Stimulated activated naive CD8-positive, alpha-beta T cell treated with anti-CD3 and anti-CD28 coated beads, Interleukin-15, amount 100 ng/mL, for 72 hours (primary cell): ENCODE measurements at regions not wholly inside any gene's neighbourhood (a gene's known extent, or its start where the extent isn't known, plus 50 kb on each side); places are given as distances from the start of the nearest gene placed in this dataset.
A peak's percentile ranks its signal among the peaks of the same experiment; 100 is the strongest.
"Not testable (repeated sequence)": the region's sequence is repeated elsewhere in the genome, so short reads cannot be mapped to it uniquely, and the experiment has no call there.

Experiments used
- ATAC-seq: fragments of 150-1000 bp; cut with Tn5 transposase; 2 replicates; pipeline ENCODE4 v1.10.0; 2021; ENCODE audit warnings: mild to moderate bottlenecking, moderate library complexity
- DNase-seq, 2 donors: peaks; one replicate each; pipeline ENCODE4 v3.0.0; 2021 to 2022
- H3K27ac Mint-ChIP-seq, 2 donors: one replicate each; pipeline ENCODE4 v1.8.0; 2022; ENCODE audit warnings: mild to moderate bottlenecking in 2 of 2, mixed read lengths in 2 of 2, moderate library complexity in 2 of 2
- H3K27me3 Mint-ChIP-seq: one replicate; pipeline ENCODE4 v1.8.0; 2022; ENCODE audit warnings: mixed read lengths
- H3K4me1 Mint-ChIP-seq: one replicate; pipeline ENCODE4 v1.8.0; 2022; ENCODE audit warnings: mild to moderate bottlenecking, mixed read lengths
- H3K4me3 Mint-ChIP-seq, 2 donors: one replicate each; pipeline ENCODE4 v1.8.0; 2022; ENCODE audit warnings: mild to moderate bottlenecking in 2 of 2, mixed read lengths in 2 of 2, moderate library complexity in 1 of 2
- H3K9me3 Mint-ChIP-seq, 2 donors: one replicate each; pipeline ENCODE4 v1.8.0; 2022; ENCODE audit warnings: mixed read lengths in 2 of 2

DNA sequence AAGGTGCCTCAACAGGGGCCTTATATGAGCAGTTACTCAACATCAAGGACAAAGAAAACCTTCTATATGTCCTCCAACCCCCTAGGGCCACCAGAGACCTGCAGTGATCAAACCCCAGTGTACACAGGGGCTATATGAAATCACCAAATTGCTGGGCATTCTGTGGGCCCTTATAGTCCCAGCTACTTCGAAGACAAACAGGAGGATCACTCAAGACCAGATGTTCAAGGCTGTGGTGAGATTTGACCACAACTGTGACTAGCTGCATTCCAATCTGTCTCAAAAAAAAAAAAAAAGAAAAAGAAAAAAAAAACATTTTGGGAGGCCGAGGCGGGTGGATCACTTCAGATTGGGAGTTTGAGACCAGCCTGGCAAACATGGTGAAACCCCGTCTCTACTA is 51.0 kb upstream of the PRB2 start:
- H3K27ac Mint-ChIP-seq = no peak overlapping the region
- no peaks in the 10 kb centered on the region for H3K9me3 Mint-ChIP-seq
- no peak for ATAC-seq
- no peak for DNase-seq
- no peak overlapping the region for H3K4me3 Mint-ChIP-seq
- H3K27me3 Mint-ChIP-seq = no peaks in the 10 kb centered on the region
- H3K4me1 Mint-ChIP-seq = no peaks in the 10 kb centered on the region

DNA sequence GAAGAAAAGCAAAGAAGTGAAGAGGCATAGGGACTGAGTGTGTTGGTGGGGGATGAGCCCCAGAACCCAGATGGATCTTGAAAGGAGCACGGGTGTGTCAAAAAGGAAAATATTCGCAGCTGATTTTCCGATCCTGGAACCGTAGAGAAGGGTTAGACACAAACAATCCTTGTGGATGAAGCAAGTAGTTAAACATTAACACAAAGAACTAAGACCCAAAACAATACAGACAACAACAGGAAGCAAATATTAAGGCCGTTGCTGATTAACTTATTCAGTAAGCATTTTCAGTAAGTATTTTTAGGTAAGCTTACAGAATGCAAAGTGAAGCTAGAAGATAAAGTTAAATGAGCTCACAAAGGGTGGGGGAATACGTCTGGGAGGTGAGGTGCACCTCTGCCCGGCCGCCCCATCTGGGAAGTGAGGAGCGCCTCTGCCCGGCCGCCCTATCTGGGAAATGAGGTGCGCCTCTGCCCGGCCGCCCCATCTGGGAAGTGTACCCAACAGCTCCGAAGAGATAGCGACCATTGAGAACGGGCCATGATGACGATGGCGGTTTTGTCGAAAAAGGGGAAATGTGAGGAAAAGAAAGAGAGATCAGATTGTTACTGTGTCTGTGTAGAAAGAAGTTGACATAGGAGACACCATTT is 62.8 kb upstream of the PRB2 start:
- no peaks in the 10 kb centered on the region for H3K27me3 Mint-ChIP-seq
- DNase-seq (no peak), ATAC-seq (no peak)
- H3K4me1 Mint-ChIP-seq = no peaks in the 10 kb centered on the region
- no peak overlapping the region for H3K27ac Mint-ChIP-seq
- no peak overlapping the region for H3K4me3 Mint-ChIP-seq
- no peaks in the 10 kb centered on the region for H3K9me3 Mint-ChIP-seq

DNA sequence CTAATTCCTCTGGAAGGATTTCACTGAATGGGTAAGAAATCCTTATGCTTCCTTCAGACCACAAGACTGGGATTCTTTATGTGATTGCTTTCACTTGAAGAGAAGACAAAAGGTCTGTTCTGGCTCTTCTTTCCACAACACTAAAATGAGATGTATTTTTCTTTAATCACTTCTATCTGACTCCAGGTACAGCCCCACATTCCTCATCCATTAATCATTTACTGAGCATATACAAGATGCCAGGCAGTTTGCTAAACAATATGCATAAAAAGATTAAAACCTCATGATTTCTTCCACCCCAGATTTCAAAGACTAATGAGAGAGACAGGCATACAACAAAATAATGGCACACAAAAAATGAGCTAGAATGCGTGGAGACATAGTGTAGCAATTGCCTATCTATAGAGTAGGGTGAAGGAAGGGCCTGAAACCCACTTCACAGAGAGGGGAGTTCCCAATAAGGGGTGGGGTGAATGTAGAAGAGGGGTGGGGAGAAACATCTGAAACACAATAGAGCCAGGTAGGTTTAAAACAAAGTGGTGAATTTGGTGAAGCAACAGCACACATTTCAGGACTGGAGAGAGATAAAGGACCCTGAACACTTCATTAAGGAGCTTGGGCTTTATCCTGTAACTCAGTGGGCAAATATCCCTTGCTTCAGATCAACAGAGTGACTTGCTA is 65.1 kb upstream of the PRB2 start:
- no peaks in the 10 kb centered on the region for H3K9me3 Mint-ChIP-seq
- DNase-seq = no peak
- no peak overlapping the region for H3K4me3 Mint-ChIP-seq
- no peak for ATAC-seq
- no peaks in the 10 kb centered on the region for H3K4me1 Mint-ChIP-seq
- H3K27ac Mint-ChIP-seq = no peak overlapping the region
- no peaks in the 10 kb centered on the region for H3K27me3 Mint-ChIP-seq

DNA sequence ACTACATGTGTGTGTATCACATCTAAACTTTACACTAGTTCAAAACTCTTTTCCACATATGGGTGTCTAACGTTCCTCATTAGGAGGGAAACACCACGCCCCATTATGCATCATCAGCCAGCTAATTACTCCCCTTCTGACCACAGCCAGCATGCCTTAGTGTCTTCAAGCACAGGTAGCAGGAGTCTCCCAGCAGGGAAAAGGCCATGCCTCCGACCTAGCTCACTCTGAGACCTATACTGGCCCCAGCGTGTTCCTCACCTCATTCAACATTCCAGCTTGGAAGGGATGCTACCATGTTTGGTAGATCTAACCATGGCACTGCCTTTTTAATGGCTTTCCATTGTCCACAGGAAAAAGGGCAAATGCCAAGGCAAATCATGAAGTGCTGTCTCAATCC is 66.1 kb upstream of the PRB2 start:
- ATAC-seq = no peak
- no peak for DNase-seq
- no peaks in the 10 kb centered on the region for H3K9me3 Mint-ChIP-seq

DNA sequence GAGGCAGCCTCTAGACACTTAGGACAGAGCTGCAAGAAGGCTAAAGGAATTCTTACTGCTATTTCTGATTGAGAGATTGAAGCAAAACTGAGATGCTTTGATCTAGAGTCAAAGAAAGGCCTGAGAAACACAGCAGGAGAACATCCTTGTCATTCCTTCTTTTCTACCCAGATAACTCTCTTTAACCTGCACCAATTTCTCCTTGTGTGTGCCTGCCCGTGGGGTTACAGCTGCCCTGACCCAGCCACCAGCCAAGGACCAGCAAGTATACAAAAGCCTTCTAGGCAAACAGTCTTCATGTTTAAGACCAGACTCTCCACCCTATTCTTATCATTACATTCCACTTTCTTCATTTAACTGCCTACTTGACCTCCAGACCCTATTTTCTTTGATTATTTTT is 81.7 kb upstream of the PRB2 start:
- H3K27me3 Mint-ChIP-seq = no peaks in the 10 kb centered on the region
- no peak for ATAC-seq

More for the DNA sequence above, 66.1 kb upstream of the PRB2 start:
- no peaks in the 10 kb centered on the region for H3K27me3 Mint-ChIP-seq
- H3K27ac Mint-ChIP-seq = no peak overlapping the region
- no peak overlapping the region for H3K4me3 Mint-ChIP-seq
- H3K4me1 Mint-ChIP-seq = no peaks in the 10 kb centered on the region

DNA sequence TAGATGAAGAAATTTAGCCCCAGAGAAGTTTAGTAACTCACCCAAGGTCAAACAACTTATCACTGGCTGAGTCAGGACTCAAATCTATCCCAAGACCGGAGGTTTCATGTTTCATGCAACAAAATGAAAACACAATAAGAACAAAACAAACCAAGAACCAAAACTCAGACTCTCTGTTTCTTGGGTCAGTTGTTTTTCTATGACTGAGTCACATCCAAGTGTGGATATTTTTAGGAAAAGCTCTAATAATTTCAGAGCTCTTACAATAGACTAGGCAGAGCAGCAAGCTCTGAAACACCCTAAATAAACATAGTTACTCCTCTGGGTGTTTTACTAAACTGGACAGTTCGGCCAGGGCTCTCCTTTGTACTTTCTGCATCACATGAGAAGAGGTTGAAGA is 87.6 kb upstream of the PRB2 start:
- no peak overlapping the region for H3K27ac Mint-ChIP-seq
- DNase-seq (no peak), ATAC-seq (no peak)
- H3K4me3 Mint-ChIP-seq = no peak overlapping the region
- H3K4me1 Mint-ChIP-seq = no peaks in the 10 kb centered on the region
- no peaks in the 10 kb centered on the region for H3K27me3 Mint-ChIP-seq
- H3K9me3 Mint-ChIP-seq = no peaks in the 10 kb centered on the region

More for the DNA sequence above, 81.7 kb upstream of the PRB2 start:
- H3K27ac Mint-ChIP-seq = no peak overlapping the region
- H3K4me3 Mint-ChIP-seq = no peak overlapping the region
- no peak for DNase-seq
- H3K9me3 Mint-ChIP-seq = peaks cover 0 to 22% of the 10 kb centered on the region in 2 donors
- H3K4me1 Mint-ChIP-seq = no peaks in the 10 kb centered on the region

GRCh38 chr12:11486623-11487444 is 91.5 kb upstream of the PRB2 start:
- Mint-ChIP-seq H3K27ac (no peak overlapping the region), H3K9me3 (no peaks in the 10 kb centered on the region), H3K4me3 (no peak overlapping the region), H3K4me1 (no peaks in the 10 kb centered on the region), H3K27me3 (no peaks in the 10 kb centered on the region)
- peak; percentile 91 for ATAC-seq
- peak; percentile 63 to 78 for DNase-seq

GRCh38 chr12:11496157-11496851 is 100.9 kb upstream of the PRB2 start:
- Mint-ChIP-seq H3K27me3 (peaks cover 35% of the 10 kb centered on the region), H3K4me1 (peaks cover 16% of the 10 kb centered on the region), H3K4me3 (no peak overlapping the region), H3K27ac (no peak overlapping the region), H3K9me3 (peaks cover 8 to 16% of the 10 kb centered on the region in 2 donors)
- DNase-seq (no peak), ATAC-seq (no peak)

DNA sequence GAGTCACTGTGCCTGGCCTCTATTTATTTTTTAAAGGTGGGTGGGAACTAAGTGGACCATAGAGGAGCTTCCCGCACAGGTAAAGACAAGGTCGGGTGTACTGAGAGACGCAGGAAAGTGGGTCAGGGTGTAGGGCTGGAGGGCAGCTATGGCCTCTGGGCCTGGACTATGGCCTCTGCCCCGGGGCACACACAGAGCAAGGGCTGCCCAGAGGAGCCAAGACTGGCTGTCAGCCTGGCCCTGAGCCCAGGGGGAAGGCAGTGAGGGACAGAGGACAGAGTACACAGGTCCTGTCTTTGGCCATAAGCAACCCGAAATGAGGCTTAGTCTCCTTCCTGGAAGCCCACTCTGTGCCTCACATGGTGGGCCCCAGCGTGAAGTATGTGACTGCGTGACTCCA is 102.1 kb upstream of the PRB2 start:
- no peak for ATAC-seq
- H3K27ac Mint-ChIP-seq = no peak overlapping the region
- peaks cover 11 to 20% of the 10 kb centered on the region in 2 donors for H3K9me3 Mint-ChIP-seq
- DNase-seq = no peak
- H3K4me1 Mint-ChIP-seq = peaks cover 16% of the 10 kb centered on the region
- H3K4me3 Mint-ChIP-seq = no peak overlapping the region
- peaks cover 42% of the 10 kb centered on the region for H3K27me3 Mint-ChIP-seq

GRCh38 chr12:11497995-11498394 is 102.6 kb upstream of the PRB2 start:
- DNase-seq = no peak
- Mint-ChIP-seq H3K4me1 (peaks cover 16% of the 10 kb centered on the region), H3K4me3 (no peak overlapping the region), H3K9me3 (peaks cover 11 to 20% of the 10 kb centered on the region in 2 donors), H3K27me3 (peaks cover 42% of the 10 kb centered on the region), H3K27ac (peak overlapping the region in 1 of 2 donors; percentile 69)
- no peak for ATAC-seq

GRCh38 chr12:11498574-11498973 is 103.2 kb upstream of the PRB2 start:
- H3K4me3 Mint-ChIP-seq, H3K27ac Mint-ChIP-seq: not testable (repeated sequence)
- DNase-seq (peak in 1 of 2 donors; percentile 20), ATAC-seq (peak; percentile 58)
- H3K27me3 Mint-ChIP-seq = peaks cover 42% of the 10 kb centered on the region
- peaks cover 11 to 20% of the 10 kb centered on the region in 2 donors for H3K9me3 Mint-ChIP-seq
- H3K4me1 Mint-ChIP-seq = peaks cover 16% of the 10 kb centered on the region

- DNase-seq (no peak), ATAC-seq (no peak)
- Mint-ChIP-seq H3K9me3 (peaks cover 11 to 20% of the 10 kb centered on the region in 2 donors), H3K4me1 (peaks cover 16% of the 10 kb centered on the region), H3K27me3 (peaks cover 42% of the 10 kb centered on the region), H3K4me3 (no peak overlapping the region), H3K27ac (no peak overlapping the region)
These were observed 104.4 kb upstream of the PRB2 start for GRCh38 chr12:11499806-11500187.

DNA sequence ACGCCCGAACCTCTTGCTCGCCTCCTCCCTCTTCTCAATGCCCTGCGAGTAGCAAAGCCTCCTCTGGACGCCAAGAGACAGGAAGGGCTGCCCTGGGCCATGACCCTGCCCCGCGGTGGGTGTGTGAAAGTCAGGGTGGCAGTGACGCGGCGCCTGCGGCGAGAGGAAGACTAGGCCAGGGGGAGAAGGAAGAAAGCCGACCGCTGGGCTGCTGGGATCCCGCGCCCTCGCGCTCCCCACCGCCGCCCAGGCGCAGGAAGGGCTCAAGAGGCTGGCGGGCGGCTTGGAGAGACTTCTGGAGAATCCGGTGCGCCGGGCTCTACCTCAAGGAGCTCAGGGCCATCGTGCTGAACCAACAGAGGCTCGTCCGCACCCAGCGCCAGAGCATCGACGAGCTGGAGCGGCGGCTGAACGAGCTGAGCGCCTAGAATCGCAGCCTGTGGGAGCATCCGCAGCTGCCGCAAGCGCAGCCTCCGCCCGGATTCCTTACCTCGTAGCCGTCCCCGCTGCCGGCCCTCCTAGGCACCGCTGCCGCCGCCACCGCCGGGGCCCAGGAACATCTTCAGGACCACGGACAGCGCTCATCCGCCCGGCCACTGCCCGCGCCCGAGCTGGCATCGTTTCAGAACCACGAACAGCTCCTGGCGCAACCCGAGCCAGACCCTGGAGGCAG is 105.0 kb upstream of the PRB2 start:
- peak overlapping the region in 1 of 2 donors; percentile 47 for H3K4me3 Mint-ChIP-seq
- peaks cover 11 to 20% of the 10 kb centered on the region in 2 donors for H3K9me3 Mint-ChIP-seq
- no peak overlapping the region for H3K27ac Mint-ChIP-seq
- peak; percentile 79 to 83 for DNase-seq
- ATAC-seq = peak; percentile 89
- H3K27me3 Mint-ChIP-seq = peaks cover 42% of the 10 kb centered on the region
- H3K4me1 Mint-ChIP-seq = peaks cover 16% of the 10 kb centered on the region

- DNase-seq (no peak), ATAC-seq (peak; percentile 21)
- Mint-ChIP-seq H3K27me3 (peaks cover 42% of the 10 kb centered on the region), H3K9me3 (peaks cover 11 to 20% of the 10 kb centered on the region in 2 donors), H3K4me3 (peak overlapping the region in 1 of 2 donors; percentile 47), H3K27ac (no peak overlapping the region), H3K4me1 (peaks cover 16% of the 10 kb centered on the region)
These were observed 105.5 kb upstream of the PRB2 start for GRCh38 chr12:11500861-11501230.

DNA sequence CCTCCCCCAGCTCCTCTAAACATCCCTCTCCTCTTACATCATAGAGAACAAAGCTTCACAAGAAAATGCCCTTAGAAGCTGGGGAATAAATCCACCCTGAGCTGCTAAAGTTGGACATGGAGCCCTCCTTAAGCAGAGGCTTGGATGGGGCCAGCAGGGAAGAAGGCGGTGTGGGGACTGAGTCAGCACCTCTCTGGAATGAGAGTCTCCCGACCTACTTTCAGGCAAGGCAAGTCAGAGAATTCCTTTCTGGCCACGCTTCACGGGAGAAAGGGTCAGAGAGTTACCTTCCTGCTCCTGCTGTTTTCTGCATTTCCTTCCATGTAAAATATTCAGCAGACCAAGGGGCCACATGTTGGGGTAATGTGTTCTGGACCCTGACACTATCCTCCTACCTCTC is 113.3 kb upstream of the PRB2 start:
- peaks cover 13% of the 10 kb centered on the region for H3K4me1 Mint-ChIP-seq
- ATAC-seq (no peak), DNase-seq (no peak)
- no peak overlapping the region for H3K4me3 Mint-ChIP-seq
- no peaks in the 10 kb centered on the region for H3K27me3 Mint-ChIP-seq
- no peaks in the 10 kb centered on the region for H3K9me3 Mint-ChIP-seq
- H3K27ac Mint-ChIP-seq = no peak overlapping the region
